H9 (cell line): ENCODE measurements at regions not wholly inside any gene's neighbourhood (a gene's known extent, or its start where the extent isn't known, plus 50 kb on each side); places are given as distances from the start of the nearest gene placed in this dataset.

ENCODE experiments used
- DNase-seq: peaks from one replicate; pipeline ENCODE4 v3.0.0-alpha.2; 2017
- H2AFZ ChIP-seq: one replicate; pipeline ENCODE4 v1.6.1; 2013; ENCODE audit warnings: mild to moderate bottlenecking, low read length, control low read depth, moderate library complexity
- H2AK5ac ChIP-seq: 2 replicates; pipeline ENCODE4 v1.6.1; 2013; ENCODE audit warnings: low read length, control low read depth, mixed read lengths; ENCODE audit not compliant: insufficient read length
- H2BK120ac ChIP-seq: one replicate; pipeline ENCODE4 v1.6.1; 2013; ENCODE audit warnings: low read depth, mild to moderate bottlenecking, low read length, control low read depth, inconsistent platforms; ENCODE audit not compliant: poor library complexity, severe bottlenecking
- H2BK12ac ChIP-seq: 2 replicates; pipeline ENCODE4 v1.6.1; 2013; ENCODE audit warnings: low read length, control low read depth, mixed read lengths, low read depth; ENCODE audit not compliant: insufficient read length
- H2BK15ac ChIP-seq: 2 replicates; pipeline ENCODE4 v1.6.1; 2013; ENCODE audit warnings: low read depth, low read length, control low read depth
- H2BK20ac ChIP-seq: one replicate; pipeline ENCODE4 v1.6.1; 2013; ENCODE audit warnings: low read depth, mild to moderate bottlenecking, low read length, control low read depth, inconsistent platforms; ENCODE audit not compliant: poor library complexity, severe bottlenecking
- H2BK5ac ChIP-seq: 2 replicates; pipeline ENCODE4 v1.6.1; 2013; ENCODE audit warnings: low read length, control low read depth, mixed read lengths; ENCODE audit not compliant: insufficient read length
- H3K14ac ChIP-seq: 2 replicates; pipeline ENCODE4 v1.6.1; 2013; ENCODE audit warnings: low read length, control low read depth; ENCODE audit not compliant: insufficient read depth
- H3K18ac ChIP-seq: 2 replicates; pipeline ENCODE4 v1.6.1; 2013; ENCODE audit warnings: low read depth, mild to moderate bottlenecking, mixed read lengths, low read length, control low read depth; ENCODE audit not compliant: insufficient read length
- H3K23ac ChIP-seq: 2 replicates; pipeline ENCODE4 v1.6.1; 2013; ENCODE audit warnings: low read length, control low read depth, mixed read lengths, low read depth; ENCODE audit not compliant: insufficient read length
- H3K23me2 ChIP-seq: 2 replicates; pipeline ENCODE4 v1.6.1; 2013; ENCODE audit warnings: low read depth, mild to moderate bottlenecking, mixed read lengths, low read length, control low read depth; ENCODE audit not compliant: insufficient read length, poor library complexity, severe bottlenecking
- H3K27ac ChIP-seq: 2 replicates; pipeline ENCODE4 v1.5.1; 2013; ENCODE audit warnings: low read length, control low read depth, mixed read lengths, low read depth; ENCODE audit not compliant: insufficient read length
- H3K27me3 ChIP-seq: 2 replicates; pipeline ENCODE4 v1.6.1; 2013; ENCODE audit warnings: low read length, control low read depth, inconsistent platforms; ENCODE audit not compliant: insufficient read depth
- H3K4ac ChIP-seq: 2 replicates; pipeline ENCODE4 v1.6.1; 2013; ENCODE audit warnings: low read depth, mild to moderate bottlenecking, control low read depth, inconsistent platforms, low read length, moderate library complexity
- H3K4me1 ChIP-seq: 2 replicates; pipeline ENCODE4 v1.6.1; 2013; ENCODE audit warnings: low read length, control low read depth, inconsistent platforms; ENCODE audit not compliant: insufficient read depth
- H3K4me2 ChIP-seq: 2 replicates; pipeline ENCODE4 v1.6.1; 2013; ENCODE audit warnings: low read length, control low read depth, mixed read lengths; ENCODE audit not compliant: insufficient read length, insufficient read depth
- H3K56ac ChIP-seq: 2 replicates; pipeline ENCODE4 v1.6.1; 2013; ENCODE audit warnings: low read depth, mild to moderate bottlenecking, mixed read lengths, low read length, control low read depth; ENCODE audit not compliant: insufficient read length
- H3K79me1 ChIP-seq: 2 replicates; pipeline ENCODE4 v1.6.1; 2013; ENCODE audit warnings: low read depth, mild to moderate bottlenecking, moderate library complexity, low read length, control low read depth, inconsistent platforms; ENCODE audit not compliant: insufficient read depth, poor library complexity, severe bottlenecking
- H3K79me2 ChIP-seq: 2 replicates; pipeline ENCODE4 v1.6.1; 2013; ENCODE audit warnings: low read length, control low read depth, inconsistent platforms; ENCODE audit not compliant: insufficient read depth
- H3K9ac ChIP-seq: 2 replicates; pipeline ENCODE4 v1.6.1; 2013; ENCODE audit warnings: low read length, control low read depth, mixed read lengths; ENCODE audit not compliant: insufficient read length; ENCODE audit errors: extremely low read depth
- H3K9me3 ChIP-seq: one replicate; pipeline ENCODE4 v1.6.1; 2013; ENCODE audit warnings: low read depth, low read length, inconsistent platforms; ENCODE audit not compliant: control insufficient read depth
- H3T11ph ChIP-seq: one replicate; pipeline ENCODE4 v1.6.1; 2013; ENCODE audit warnings: mild to moderate bottlenecking, low read length, control low read depth, inconsistent platforms
- H4K20me1 ChIP-seq: one replicate; pipeline ENCODE4 v1.6.1; 2013; ENCODE audit not compliant: control insufficient read depth, insufficient read length, insufficient read depth
- H4K5ac ChIP-seq: 2 replicates; pipeline ENCODE4 v1.6.1; 2013; ENCODE audit warnings: low read depth, mild to moderate bottlenecking, mixed read lengths, low read length, control low read depth; ENCODE audit not compliant: insufficient read length
- H4K8ac ChIP-seq: replicated peaks from 2 replicates; pipeline ENCODE4 v1.6.1; 2013; ENCODE audit warnings: low read length, control low read depth, mixed read lengths, low read depth; ENCODE audit not compliant: insufficient read length
- H4K91ac ChIP-seq: 2 replicates; pipeline ENCODE4 v1.6.1; 2013; ENCODE audit warnings: low read depth, mild to moderate bottlenecking, moderate library complexity, mixed read lengths, low read length, control low read depth; ENCODE audit not compliant: insufficient read length
- H3K27ac Mint-ChIP-seq, 3 experiments: 2 replicates in 2 of 3; 3 replicates in 1 of 3; pipeline ENCODE4 v1.8.0; 2020 to 2021; ENCODE audit warnings: mixed read lengths in 3 of 3, mild to moderate bottlenecking in 1 of 3, moderate library complexity in 1 of 3
- H3K27me3 Mint-ChIP-seq: 2 replicates; pipeline ENCODE4 v1.8.0; 2021; ENCODE audit warnings: low read depth, mild to moderate bottlenecking, moderate library complexity, mixed read lengths
- H3K36me3 Mint-ChIP-seq, 3 experiments: 2 replicates in 2 of 3; 3 replicates in 1 of 3; pipeline ENCODE4 v1.8.0; 2020 to 2021; ENCODE audit warnings: low read depth in 3 of 3, mixed read lengths in 3 of 3; ENCODE audit not compliant: insufficient read depth in 1 of 3
- H3K4me1 Mint-ChIP-seq, 2 experiments: 2 replicates each; pipeline ENCODE4 v1.8.0; 2020; ENCODE audit warnings: mixed read lengths in 2 of 2
- H3K4me3 Mint-ChIP-seq, 2 experiments: 2 replicates in 1 of 2; 3 replicates in 1 of 2; pipeline ENCODE4 v1.8.0; 2020 to 2021; ENCODE audit warnings: mild to moderate bottlenecking in 2 of 2, mixed read lengths in 2 of 2, moderate library complexity in 1 of 2
- H3K9me3 Mint-ChIP-seq, 2 experiments: 2 replicates in 1 of 2; 3 replicates in 1 of 2; pipeline ENCODE4 v1.8.0; 2020; ENCODE audit warnings: mild to moderate bottlenecking in 2 of 2, mixed read lengths in 2 of 2, moderate library complexity in 1 of 2
- WGBS: extraction: QIAGEN DNeasy Blood & Tissue Kit; methylation state at CpG from one replicate; pipeline ENCODE4 v1.1.7; 2013; ENCODE audit warnings: missing lambda C conversion rate, low lambda C conversion rate, mixed read lengths; ENCODE audit not compliant: insufficient read length; ENCODE audit errors: extremely low coverage; 5-methylcytosine and 5-hydroxymethylcytosine counted together
- TF ChIP-seq, protein P1 (sequence below): fragments of 200-600 bp; sonication (generic); conservative IDR thresholded peaks from 3 replicates; pipeline ENCODE4 v1.8.0; 2021; ENCODE audit warnings: antibody characterized with exemption, mild to moderate bottlenecking

DNA sequence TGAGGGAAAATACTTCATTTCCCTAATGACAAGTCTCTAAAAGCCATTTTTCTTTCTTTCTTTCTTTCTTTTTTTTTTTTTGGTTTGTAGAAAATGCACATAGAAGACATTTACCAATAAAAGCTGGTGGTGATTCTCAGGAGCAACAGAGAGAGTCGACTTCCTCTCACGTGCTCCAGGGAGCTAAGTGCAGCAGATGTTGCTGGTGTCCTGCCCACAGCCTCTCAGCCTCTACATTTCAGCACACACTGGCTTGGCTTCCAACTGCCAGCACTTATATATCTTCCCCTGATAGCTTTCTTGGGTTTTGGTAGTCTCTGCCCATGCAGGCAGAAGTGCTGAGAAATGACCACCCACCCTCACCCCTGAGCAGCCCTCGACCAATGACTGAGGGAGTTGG, 58.4 kb upstream of the MARCHF10 start:
- Histone ChIP-seq H3T11ph (no peak overlapping the region), H3K27ac (no peak overlapping the region), H3K14ac (no peak overlapping the region), H3K23ac (no peak overlapping the region), H3K79me1 (no peaks in the 10 kb centered on the region), H2AFZ (no peak overlapping the region), H3K4ac (no peak overlapping the region), H4K91ac (no peak overlapping the region), H3K56ac (no peak overlapping the region), H2BK12ac (no peak overlapping the region), H2BK15ac (no peak overlapping the region), H4K20me1 (no peaks in the 10 kb centered on the region), H2BK120ac (no peak overlapping the region), H3K9ac (no peak overlapping the region), H2AK5ac (no peak overlapping the region), H3K27me3 (no peaks in the 10 kb centered on the region), H4K8ac (no peak overlapping the region), H3K23me2 (no peaks in the 10 kb centered on the region), H2BK20ac (no peak overlapping the region), H3K4me2 (no peak overlapping the region), H3K4me1 (0 out of 2 replicates have a peak, but pooled peaks cover 3% of the 10 kb centered on the region), H2BK5ac (no peak overlapping the region), H3K18ac (no peak overlapping the region), H3K79me2 (no peaks in the 10 kb centered on the region), H3K9me3 (no peaks in the 10 kb centered on the region), H4K5ac (no peak overlapping the region)
- Mint-ChIP-seq H3K27me3 (peaks cover 7% of the 10 kb centered on the region), H3K4me3 (no peak overlapping the region), H3K9me3 (no peaks in the 10 kb centered on the region), H3K4me1 (peaks cover 15 to 17% of the 10 kb centered on the region in 2 experiments), H3K27ac (no peak overlapping the region; a peak in 1 of 7 replicates), H3K36me3 (no peaks in the 10 kb centered on the region)
- DNase-seq = no peak
- WGBS = no CpG with 5 or more reads among the region's 3 CpGs
- TF ChIP-seq, protein P1, sequence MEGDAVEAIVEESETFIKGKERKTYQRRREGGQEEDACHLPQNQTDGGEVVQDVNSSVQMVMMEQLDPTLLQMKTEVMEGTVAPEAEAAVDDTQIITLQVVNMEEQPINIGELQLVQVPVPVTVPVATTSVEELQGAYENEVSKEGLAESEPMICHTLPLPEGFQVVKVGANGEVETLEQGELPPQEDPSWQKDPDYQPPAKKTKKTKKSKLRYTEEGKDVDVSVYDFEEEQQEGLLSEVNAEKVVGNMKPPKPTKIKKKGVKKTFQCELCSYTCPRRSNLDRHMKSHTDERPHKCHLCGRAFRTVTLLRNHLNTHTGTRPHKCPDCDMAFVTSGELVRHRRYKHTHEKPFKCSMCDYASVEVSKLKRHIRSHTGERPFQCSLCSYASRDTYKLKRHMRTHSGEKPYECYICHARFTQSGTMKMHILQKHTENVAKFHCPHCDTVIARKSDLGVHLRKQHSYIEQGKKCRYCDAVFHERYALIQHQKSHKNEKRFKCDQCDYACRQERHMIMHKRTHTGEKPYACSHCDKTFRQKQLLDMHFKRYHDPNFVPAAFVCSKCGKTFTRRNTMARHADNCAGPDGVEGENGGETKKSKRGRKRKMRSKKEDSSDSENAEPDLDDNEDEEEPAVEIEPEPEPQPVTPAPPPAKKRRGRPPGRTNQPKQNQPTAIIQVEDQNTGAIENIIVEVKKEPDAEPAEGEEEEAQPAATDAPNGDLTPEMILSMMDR = no peak
